AG04450 (cell line): ENCODE measurements at regions not wholly inside any gene's neighbourhood (a gene's known extent, or its start where the extent isn't known, plus 50 kb on each side); places are given as distances from the start of the nearest gene placed in this dataset.
"Not testable (repeated sequence)": the region's sequence is repeated elsewhere in the genome, so short reads cannot be mapped to it uniquely, and the experiment has no call there.

Experiments
- CTCF ChIA-PET: fragments of 300-600, 350-600 bp; formaldehyde crosslinking; extraction: SDS; loops from one replicate; lab custom pipeline; 2022; ENCODE audit warnings: antibody characterized with exemption, inconsistent platforms; lab: Charles Lee
- POLR2A ChIA-PET: fragments of 350-600 bp; formaldehyde crosslinking; extraction: SDS; loops from one replicate; lab custom pipeline; 2021; ENCODE audit warnings: antibody characterized with exemption, inconsistent platforms; lab: Yijun Ruan, JAX
- DNase-seq: peaks from one replicate; pipeline ENCODE4 v3.0.0-alpha.2; 2011; ENCODE audit warnings: low read depth, low spot score
- H3K27ac ChIP-seq: one replicate; pipeline ENCODE4 v1.5.1; 2012; ENCODE audit warnings: low read depth, low read length, control low read depth
- H3K27me3 ChIP-seq: one replicate; pipeline ENCODE4 v1.6.0; 2012; ENCODE audit warnings: low read length; ENCODE audit not compliant: control insufficient read depth, insufficient read depth
- H3K4me3 ChIP-seq: 2 replicates; pipeline ENCODE4 v1.5.1; 2011; ENCODE audit warnings: mild to moderate bottlenecking, low read depth, low read length, control low read depth
- H3K9me3 ChIP-seq: 2 replicates; pipeline ENCODE4 v1.5.1; 2012; ENCODE audit warnings: low read length; ENCODE audit not compliant: control insufficient read depth, insufficient read depth
- TF ChIP-seq, protein P1 (sequence below): IDR thresholded peaks from 2 replicates; pipeline ENCODE4 v1.5.1; 2011; ENCODE audit warnings: low read depth, low read length, control low read depth, inconsistent platforms

DNA sequence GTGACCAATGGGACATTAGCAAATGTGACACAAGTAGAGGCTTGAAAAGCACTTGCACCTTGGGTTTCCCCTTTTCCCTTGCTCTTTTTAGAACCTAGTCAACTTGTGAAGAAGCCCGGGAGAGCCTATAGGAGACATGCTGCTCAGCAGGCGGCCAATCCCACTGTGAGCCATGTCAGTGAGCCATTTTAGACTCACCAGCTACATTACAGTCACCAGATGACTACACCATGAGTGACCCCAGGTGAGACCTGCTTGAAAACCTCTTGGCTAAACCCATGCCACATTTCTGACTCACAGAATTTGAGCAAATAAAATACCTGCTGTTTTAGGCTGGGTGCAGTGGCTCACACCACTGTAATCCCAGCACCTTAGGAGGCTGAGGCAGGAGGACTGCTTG is 317.5 kb downstream of the KLF12 start:
- no peak for DNase-seq
- TF ChIP-seq, protein P1, sequence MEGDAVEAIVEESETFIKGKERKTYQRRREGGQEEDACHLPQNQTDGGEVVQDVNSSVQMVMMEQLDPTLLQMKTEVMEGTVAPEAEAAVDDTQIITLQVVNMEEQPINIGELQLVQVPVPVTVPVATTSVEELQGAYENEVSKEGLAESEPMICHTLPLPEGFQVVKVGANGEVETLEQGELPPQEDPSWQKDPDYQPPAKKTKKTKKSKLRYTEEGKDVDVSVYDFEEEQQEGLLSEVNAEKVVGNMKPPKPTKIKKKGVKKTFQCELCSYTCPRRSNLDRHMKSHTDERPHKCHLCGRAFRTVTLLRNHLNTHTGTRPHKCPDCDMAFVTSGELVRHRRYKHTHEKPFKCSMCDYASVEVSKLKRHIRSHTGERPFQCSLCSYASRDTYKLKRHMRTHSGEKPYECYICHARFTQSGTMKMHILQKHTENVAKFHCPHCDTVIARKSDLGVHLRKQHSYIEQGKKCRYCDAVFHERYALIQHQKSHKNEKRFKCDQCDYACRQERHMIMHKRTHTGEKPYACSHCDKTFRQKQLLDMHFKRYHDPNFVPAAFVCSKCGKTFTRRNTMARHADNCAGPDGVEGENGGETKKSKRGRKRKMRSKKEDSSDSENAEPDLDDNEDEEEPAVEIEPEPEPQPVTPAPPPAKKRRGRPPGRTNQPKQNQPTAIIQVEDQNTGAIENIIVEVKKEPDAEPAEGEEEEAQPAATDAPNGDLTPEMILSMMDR = no peak
- Histone ChIP-seq H3K27me3 (no peaks in the 10 kb centered on the region), H3K9me3 (no peaks in the 10 kb centered on the region), H3K27ac (no peak overlapping the region), H3K4me3 (no peak overlapping the region)
- ChIA-PET POLR2A (no interaction called here), CTCF (interaction anchor here (0.9 kb wide), 1 partner anchor 19 kb away, joined by 3 read pairs; no protein-coding TSS in a partner anchor)

DNA sequence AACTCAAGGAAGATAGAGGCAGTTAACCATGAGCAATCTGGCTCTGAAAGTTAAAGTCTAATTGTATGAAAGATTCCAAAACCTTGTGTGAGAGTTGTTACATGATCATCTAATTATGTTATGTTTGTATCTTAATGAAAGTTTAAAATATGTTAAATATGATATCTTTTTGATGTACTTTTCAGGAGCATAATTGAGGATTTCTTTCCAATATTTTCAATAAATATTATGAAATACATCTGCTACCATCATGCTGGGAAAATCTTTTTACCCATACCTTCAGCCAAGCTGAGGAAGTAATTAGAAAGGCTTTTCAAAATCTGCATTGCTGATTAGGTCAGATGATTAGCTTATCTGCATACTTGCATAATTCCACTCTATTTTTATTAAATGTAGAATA is 318.4 kb downstream of the KLF12 start:
- Histone ChIP-seq H3K9me3 (no peaks in the 10 kb centered on the region), H3K27ac (no peak overlapping the region), H3K4me3 (no peak overlapping the region), H3K27me3 (no peaks in the 10 kb centered on the region)
- no peak for DNase-seq
- ChIA-PET CTCF (interaction anchor here (0.5 to 0.9 kb wide), 2 partner anchors 20 to 180 kb away, joined by 3 to 4 read pairs; no protein-coding TSS in a partner anchor), POLR2A (no interaction called here)
- TF ChIP-seq, protein P1 = no peak

DNA sequence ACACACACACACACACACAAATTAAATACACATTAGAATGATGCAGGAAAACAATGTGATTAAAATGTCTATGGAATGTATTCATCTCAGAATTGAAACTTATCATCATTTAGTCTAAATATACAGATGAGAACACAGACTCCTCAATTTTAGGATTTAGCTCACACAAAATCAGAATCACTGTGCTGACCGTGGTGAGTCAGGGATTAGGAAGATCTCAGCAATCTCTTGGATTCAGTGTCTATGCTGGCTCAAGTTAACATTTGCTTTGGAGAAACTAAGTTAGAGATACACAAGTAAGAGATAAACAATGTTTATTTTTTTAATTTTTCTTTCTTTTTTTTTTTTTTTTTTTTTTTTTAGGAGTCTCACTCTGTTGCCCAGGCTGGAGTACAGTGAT is 323.6 kb downstream of the KLF12 start:
- no peaks in the 10 kb centered on the region for H3K9me3 ChIP-seq
- CTCF ChIA-PET = interaction anchor here (0.9 to 2.5 kb wide), 2 partner anchors 25 to 1409 kb away, joined by 3 to 5 read pairs; no protein-coding TSS in a partner anchor
- H3K27ac ChIP-seq = no peak overlapping the region
- no peaks in the 10 kb centered on the region for H3K27me3 ChIP-seq
- no peak overlapping the region for H3K4me3 ChIP-seq
- TF ChIP-seq, protein P1 = no peak
- POLR2A ChIA-PET = interaction anchor here (0.7 kb wide), 1 partner anchor 347 kb away, joined by 10 read pairs; no protein-coding TSS in a partner anchor
- no peak for DNase-seq

DNA sequence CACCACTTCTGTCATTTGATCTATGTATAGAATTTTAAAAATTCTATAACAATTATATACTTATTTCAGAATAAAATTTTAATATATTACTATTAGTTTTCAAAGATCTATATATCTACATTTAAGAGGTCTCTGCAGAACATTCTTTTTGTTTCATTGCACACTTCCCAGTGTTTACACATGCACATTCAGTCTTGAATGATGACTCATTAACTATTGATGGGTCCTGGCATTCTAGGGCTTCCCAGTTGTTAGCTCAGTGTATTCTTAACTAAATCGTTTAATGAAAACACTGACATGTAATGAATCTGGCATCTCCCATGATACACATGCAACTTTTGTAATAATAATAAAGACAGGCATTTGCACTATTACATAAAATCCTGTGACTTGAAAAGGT is 324.6 kb downstream of the KLF12 start:
- TF ChIP-seq, protein P1 = no peak
- peak; percentile 68 for DNase-seq
- CTCF ChIA-PET = interaction anchor here (0.6 to 2.5 kb wide), 2 partner anchors 26 to 1694 kb away, joined by 4 to 5 read pairs; no protein-coding TSS in a partner anchor
- Histone ChIP-seq H3K27ac (peak overlapping the region; percentile 47), H3K27me3 (no peaks in the 10 kb centered on the region), H3K4me3 (no peak overlapping the region), H3K9me3 (no peaks in the 10 kb centered on the region)
- POLR2A ChIA-PET = no interaction called here

DNA sequence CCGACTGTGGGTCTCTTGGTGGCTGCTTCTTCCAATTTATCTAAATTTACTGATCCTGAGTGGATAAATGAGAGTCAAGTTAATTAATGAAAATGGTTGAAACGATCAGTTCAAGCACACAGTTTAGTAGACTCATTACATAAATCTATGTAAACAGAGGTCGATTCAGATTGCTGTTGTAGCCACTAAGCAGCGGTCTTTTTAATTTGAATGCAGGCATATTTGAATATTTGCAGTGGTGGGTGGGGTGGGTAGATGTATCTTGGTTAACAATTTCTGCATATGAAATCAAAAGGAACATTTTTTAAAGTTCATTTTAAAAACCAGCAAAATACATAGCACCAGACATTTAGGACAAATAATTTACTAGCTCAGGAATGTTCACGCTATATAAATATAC is 325.9 kb downstream of the KLF12 start:
- CTCF ChIA-PET = no interaction called here
- POLR2A ChIA-PET = no interaction called here
- no peaks in the 10 kb centered on the region for H3K27me3 ChIP-seq

DNA sequence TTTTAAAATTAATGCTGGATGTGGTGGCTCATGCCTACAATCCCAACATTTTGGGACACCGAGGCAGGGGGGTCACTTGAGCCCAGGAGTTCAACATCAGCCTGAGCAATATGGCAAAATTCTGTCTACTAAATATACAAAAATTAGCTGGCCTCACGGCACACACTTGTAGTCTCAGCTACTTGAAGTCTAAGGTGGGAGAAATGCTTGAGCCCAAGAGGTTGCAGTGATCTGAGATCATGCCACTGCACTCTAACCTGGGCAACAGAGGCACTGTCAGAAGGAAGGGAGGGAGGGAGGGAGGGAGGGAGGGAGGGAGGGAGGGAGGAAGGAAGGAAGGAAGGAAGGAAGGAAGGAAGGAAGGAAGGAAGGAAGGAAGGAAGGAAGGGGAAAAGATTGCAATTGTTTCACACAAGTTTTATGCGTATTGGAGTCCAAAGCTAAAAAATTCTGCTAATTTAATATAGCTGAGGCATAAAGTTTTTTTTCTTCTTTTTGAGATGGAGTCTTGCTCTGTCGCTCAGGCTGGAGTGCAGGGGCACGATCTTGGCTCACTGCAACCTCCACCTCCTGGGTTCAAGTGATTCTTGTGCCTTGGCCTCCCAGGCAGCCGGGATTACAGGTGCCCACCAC is 328.8 kb downstream of the KLF12 start:
- H3K27ac ChIP-seq, H3K4me3 ChIP-seq, POLR2A ChIA-PET, DNase-seq, H3K27me3 ChIP-seq, H3K9me3 ChIP-seq: not testable (repeated sequence)
- CTCF ChIA-PET = interaction anchor here (0.6 to 1.3 kb wide), 2 partner anchors 15 to 44 kb away, joined by 3 to 4 read pairs; no protein-coding TSS in a partner anchor

More for the DNA sequence above, 325.9 kb downstream of the KLF12 start:
- TF ChIP-seq, protein P1 = no peak
- Histone ChIP-seq H3K4me3 (no peak overlapping the region), H3K27ac (no peak overlapping the region), H3K9me3 (no peaks in the 10 kb centered on the region)
- DNase-seq = no peak
